Neuron (in vitro differentiated cells): ENCODE measurements at regions not wholly inside any gene's neighbourhood (a gene's known extent, or its start where the extent isn't known, plus 50 kb on each side); places are given as distances from the start of the nearest gene placed in this dataset.
A peak's percentile ranks its signal among the peaks of the same experiment; 100 is the strongest.

Source experiments
- H2AFZ ChIP-seq: one replicate; pipeline ENCODE4 v1.6.1; 2013; ENCODE audit warnings: low read depth, mild to moderate bottlenecking, inconsistent platforms, low read length, moderate library complexity
- H3K27me3 ChIP-seq: one replicate; pipeline ENCODE4 v1.6.1; 2013; ENCODE audit warnings: low read length; ENCODE audit not compliant: insufficient read depth
- H3K36me3 ChIP-seq: one replicate; pipeline ENCODE4 v1.6.1; 2013; ENCODE audit warnings: low read length; ENCODE audit not compliant: insufficient read depth
- H3K4me1 ChIP-seq: one replicate; pipeline ENCODE4 v1.6.1; 2013; ENCODE audit warnings: low read length; ENCODE audit not compliant: insufficient read depth
- H3K4me3 ChIP-seq: 2 replicates; pipeline ENCODE4 v1.5.1; 2013; ENCODE audit warnings: mild to moderate bottlenecking, low read length, moderate library complexity
- H3K9me3 ChIP-seq: one replicate; pipeline ENCODE4 v1.6.1; 2013; ENCODE audit warnings: low read length

DNA sequence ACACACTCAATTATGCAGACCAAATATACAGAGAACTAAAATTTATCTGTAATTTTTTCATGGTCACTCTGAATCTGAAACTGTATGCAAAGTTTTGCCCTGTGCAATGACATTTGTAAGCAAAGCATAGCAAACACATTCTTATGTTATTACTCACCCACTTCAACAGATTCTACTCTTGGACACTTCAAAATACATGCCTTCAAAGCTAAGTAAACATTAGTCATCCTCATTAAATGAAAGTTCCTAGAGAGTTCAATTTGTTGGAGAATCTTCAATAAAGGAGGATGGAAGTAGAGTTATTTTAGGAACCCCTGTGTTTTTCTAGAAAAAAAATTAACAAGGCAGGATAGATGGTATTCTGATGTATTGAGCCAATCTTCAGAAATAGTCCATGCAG lies 639.7 kb upstream of the C9orf72 start:
- Histone ChIP-seq H3K36me3 (no peaks in the 10 kb centered on the region), H3K9me3 (no peaks in the 10 kb centered on the region), H2AFZ (peak overlapping the region; percentile 10), H3K4me3 (no peak overlapping the region), H3K27me3 (no peaks in the 10 kb centered on the region), H3K4me1 (peaks cover 26% of the 10 kb centered on the region)

DNA sequence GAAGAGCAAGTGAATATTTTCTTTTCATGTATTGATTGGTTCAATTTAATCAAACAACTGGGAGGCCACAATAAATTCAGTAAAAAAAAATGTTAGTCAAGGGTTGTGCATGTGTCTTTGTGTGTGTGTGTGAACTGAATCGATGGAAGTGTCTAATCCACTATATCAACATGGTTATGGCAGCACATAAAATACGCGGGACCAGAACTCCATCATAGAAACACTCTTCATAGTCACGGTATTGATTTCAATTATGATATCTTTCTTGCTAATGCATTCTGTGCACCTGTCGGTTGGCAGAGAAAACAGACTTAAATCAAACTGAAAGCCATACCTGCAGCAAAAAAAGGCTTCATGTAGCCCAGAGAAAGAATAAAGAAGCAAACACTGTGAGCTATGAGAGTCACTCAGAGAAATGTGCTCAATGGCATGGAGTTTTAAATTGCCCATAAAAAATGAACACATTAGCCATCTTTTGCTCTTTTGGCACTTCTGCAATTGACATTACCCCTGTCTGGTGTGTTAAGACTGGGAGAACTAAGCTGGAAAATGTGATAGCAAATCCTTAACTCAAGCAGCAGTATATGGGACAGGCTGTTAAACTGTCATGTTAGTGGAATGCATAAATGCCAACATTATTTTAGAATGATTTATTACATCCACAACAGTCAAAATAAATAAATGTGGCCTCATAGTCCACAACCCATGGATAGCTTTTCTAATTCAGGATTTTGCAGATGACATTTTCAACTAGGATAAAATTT lies 642.4 kb upstream of the C9orf72 start:
- Histone ChIP-seq H2AFZ (no peak overlapping the region), H3K4me1 (peaks cover 24% of the 10 kb centered on the region), H3K27me3 (no peaks in the 10 kb centered on the region), H3K4me3 (no peak overlapping the region), H3K9me3 (no peaks in the 10 kb centered on the region), H3K36me3 (no peaks in the 10 kb centered on the region)

GRCh38 chr9:28232686-28233085 lies 659.4 kb upstream of the C9orf72 start:
- H3K36me3 ChIP-seq = no peaks in the 10 kb centered on the region

GRCh38 chr9:28234133-28234893 lies 661.0 kb upstream of the C9orf72 start:
- no peaks in the 10 kb centered on the region for H3K36me3 ChIP-seq
- no peak overlapping the region for H2AFZ ChIP-seq
- H3K4me3 ChIP-seq = no peak overlapping the region
- H3K4me1 ChIP-seq = no peaks in the 10 kb centered on the region
- H3K27me3 ChIP-seq = no peaks in the 10 kb centered on the region
- H3K9me3 ChIP-seq = no peaks in the 10 kb centered on the region

More at GRCh38 chr9:28232686-28233085, 659.4 kb upstream of the C9orf72 start:
- Histone ChIP-seq H2AFZ (no peak overlapping the region), H3K9me3 (no peaks in the 10 kb centered on the region), H3K4me3 (no peak overlapping the region), H3K27me3 (no peaks in the 10 kb centered on the region), H3K4me1 (no peaks in the 10 kb centered on the region)

- no peaks in the 10 kb centered on the region for H3K36me3 ChIP-seq
- H3K9me3 ChIP-seq = no peaks in the 10 kb centered on the region
- H3K4me3 ChIP-seq = no peak overlapping the region
- no peaks in the 10 kb centered on the region for H3K4me1 ChIP-seq
- no peak overlapping the region for H2AFZ ChIP-seq
- no peaks in the 10 kb centered on the region for H3K27me3 ChIP-seq
Observed at GRCh38 chr9:28234894-28235277, 661.6 kb upstream of the C9orf72 start.

- no peaks in the 10 kb centered on the region for H3K36me3 ChIP-seq
- no peaks in the 10 kb centered on the region for H3K4me1 ChIP-seq
- H3K4me3 ChIP-seq = no peak overlapping the region
- no peak overlapping the region for H2AFZ ChIP-seq
- H3K9me3 ChIP-seq = no peaks in the 10 kb centered on the region
- no peaks in the 10 kb centered on the region for H3K27me3 ChIP-seq
Observed at GRCh38 chr9:28249424-28249823, 676.1 kb upstream of the C9orf72 start.

- Histone ChIP-seq H3K36me3 (no peaks in the 10 kb centered on the region), H2AFZ (no peak overlapping the region), H3K9me3 (no peaks in the 10 kb centered on the region), H3K4me3 (no peak overlapping the region), H3K27me3 (no peaks in the 10 kb centered on the region), H3K4me1 (peaks cover 6% of the 10 kb centered on the region)
Observed at GRCh38 chr9:28255174-28255573, 681.9 kb upstream of the C9orf72 start.

DNA sequence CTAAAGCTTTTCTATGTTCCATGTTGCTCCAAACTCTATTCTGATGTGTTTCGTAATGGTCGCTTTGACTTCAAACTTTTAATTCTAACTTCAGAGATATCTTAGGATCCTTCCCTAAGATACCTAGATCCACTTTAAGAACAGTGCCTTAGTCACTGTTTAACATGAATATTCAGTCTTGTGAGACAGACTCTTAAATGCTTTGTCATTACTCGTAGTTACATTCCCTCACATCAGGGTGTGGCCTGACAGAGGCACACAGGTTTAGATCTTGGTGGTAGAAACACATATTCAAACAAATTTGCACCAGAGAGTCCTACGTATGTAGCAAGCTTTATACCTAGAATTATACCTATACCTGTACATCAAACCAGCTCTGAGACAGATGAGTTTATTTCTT lies 687.0 kb upstream of the C9orf72 start:
- no peak overlapping the region for H3K4me3 ChIP-seq
- no peaks in the 10 kb centered on the region for H3K27me3 ChIP-seq
- H3K36me3 ChIP-seq = no peaks in the 10 kb centered on the region
- peaks cover 6% of the 10 kb centered on the region for H3K4me1 ChIP-seq
- no peaks in the 10 kb centered on the region for H3K9me3 ChIP-seq
- H2AFZ ChIP-seq = no peak overlapping the region

- Histone ChIP-seq H2AFZ (no peak overlapping the region), H3K36me3 (no peaks in the 10 kb centered on the region), H3K4me3 (no peak overlapping the region), H3K9me3 (no peaks in the 10 kb centered on the region), H3K4me1 (no peaks in the 10 kb centered on the region), H3K27me3 (no peaks in the 10 kb centered on the region)
Observed at GRCh38 chr9:28264368-28264767, 691.1 kb upstream of the C9orf72 start.

- no peak overlapping the region for H2AFZ ChIP-seq
- H3K36me3 ChIP-seq = no peaks in the 10 kb centered on the region
- H3K9me3 ChIP-seq = no peaks in the 10 kb centered on the region
- no peaks in the 10 kb centered on the region for H3K27me3 ChIP-seq
- no peak overlapping the region for H3K4me3 ChIP-seq
- no peaks in the 10 kb centered on the region for H3K4me1 ChIP-seq
Observed at GRCh38 chr9:28267351-28267750, 694.1 kb upstream of the C9orf72 start.

- no peak overlapping the region for H2AFZ ChIP-seq
- H3K36me3 ChIP-seq = no peaks in the 10 kb centered on the region
Observed at GRCh38 chr9:28270156-28270555, 696.9 kb upstream of the C9orf72 start.

DNA sequence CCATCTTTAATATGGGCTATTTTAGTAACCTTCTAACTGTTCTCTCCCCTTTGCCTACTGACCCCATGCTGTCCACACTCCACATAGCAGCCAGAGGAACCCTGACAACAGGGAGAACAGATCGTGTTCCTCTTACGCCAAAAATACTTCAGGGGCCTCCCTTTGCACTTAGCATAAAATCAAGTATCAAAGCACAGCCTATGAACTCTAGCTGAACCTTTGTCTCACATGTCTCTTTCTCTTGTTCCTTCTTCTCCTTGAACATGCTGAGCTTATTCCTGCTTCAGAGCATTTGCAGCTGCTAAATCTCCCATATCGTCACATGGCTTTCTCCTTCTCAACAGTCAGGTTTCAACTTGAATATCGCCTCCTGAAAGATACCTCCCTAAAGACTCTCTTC lies 698.8 kb upstream of the C9orf72 start:
- no peak overlapping the region for H2AFZ ChIP-seq
- no peaks in the 10 kb centered on the region for H3K9me3 ChIP-seq
- no peaks in the 10 kb centered on the region for H3K36me3 ChIP-seq
- H3K4me3 ChIP-seq = no peak overlapping the region
- H3K4me1 ChIP-seq = no peaks in the 10 kb centered on the region
- H3K27me3 ChIP-seq = no peaks in the 10 kb centered on the region

More at GRCh38 chr9:28270156-28270555, 696.9 kb upstream of the C9orf72 start:
- no peak overlapping the region for H3K4me3 ChIP-seq
- no peaks in the 10 kb centered on the region for H3K9me3 ChIP-seq
- H3K27me3 ChIP-seq = no peaks in the 10 kb centered on the region
- no peaks in the 10 kb centered on the region for H3K4me1 ChIP-seq

- Histone ChIP-seq H2AFZ (no peak overlapping the region), H3K36me3 (no peaks in the 10 kb centered on the region), H3K9me3 (no peaks in the 10 kb centered on the region), H3K4me1 (no peaks in the 10 kb centered on the region), H3K27me3 (no peaks in the 10 kb centered on the region), H3K4me3 (no peak overlapping the region)
Observed at GRCh38 chr9:28287455-28287854, 714.2 kb upstream of the C9orf72 start.
